GM19023 (cell line): ENCODE measurements at regions not wholly inside any gene's neighbourhood (a gene's known extent, or its start where the extent isn't known, plus 50 kb on each side); places are given as distances from the start of the nearest gene placed in this dataset.
A peak's percentile ranks its signal among the peaks of the same experiment; 100 is the strongest.
"Not testable (repeated sequence)": the region's sequence is repeated elsewhere in the genome, so short reads cannot be mapped to it uniquely, and the experiment has no call there.

Experiments
- ATAC-seq: cut with Tn5 transposase; IDR thresholded peaks from one replicate; pipeline ENCODE4 v1.9.1; 2021; ENCODE audit warnings: mild to moderate bottlenecking, moderate library complexity; ENCODE audit not compliant: unreplicated experiment

- ATAC-seq = no peak
Measured at GRCh38 chr1:172833954-172834353, 175.1 kb downstream of the FASLG start.

- ATAC-seq = no peak
Measured at GRCh38 chr1:172834609-172835008, 175.7 kb downstream of the FASLG start.

DNA sequence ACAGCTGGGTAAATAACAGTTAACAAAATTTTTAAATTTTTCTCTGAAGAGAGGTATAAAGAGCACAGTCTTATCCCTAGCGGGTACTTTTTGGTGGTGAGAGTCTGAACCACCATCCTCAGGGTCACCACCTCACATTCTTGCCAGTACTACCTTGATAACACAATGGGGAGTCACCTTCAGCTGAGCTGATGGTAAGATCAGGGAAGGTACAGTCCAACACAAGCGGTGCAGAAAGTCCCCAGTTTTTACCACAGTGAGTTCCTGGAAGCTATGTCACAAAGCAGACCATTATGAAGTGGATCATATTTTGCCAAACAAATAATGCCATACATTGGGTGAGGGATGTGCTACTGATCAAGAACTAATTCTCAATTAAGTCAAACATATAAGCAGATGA lies 176.9 kb downstream of the FASLG start:
- no peak for ATAC-seq

DNA sequence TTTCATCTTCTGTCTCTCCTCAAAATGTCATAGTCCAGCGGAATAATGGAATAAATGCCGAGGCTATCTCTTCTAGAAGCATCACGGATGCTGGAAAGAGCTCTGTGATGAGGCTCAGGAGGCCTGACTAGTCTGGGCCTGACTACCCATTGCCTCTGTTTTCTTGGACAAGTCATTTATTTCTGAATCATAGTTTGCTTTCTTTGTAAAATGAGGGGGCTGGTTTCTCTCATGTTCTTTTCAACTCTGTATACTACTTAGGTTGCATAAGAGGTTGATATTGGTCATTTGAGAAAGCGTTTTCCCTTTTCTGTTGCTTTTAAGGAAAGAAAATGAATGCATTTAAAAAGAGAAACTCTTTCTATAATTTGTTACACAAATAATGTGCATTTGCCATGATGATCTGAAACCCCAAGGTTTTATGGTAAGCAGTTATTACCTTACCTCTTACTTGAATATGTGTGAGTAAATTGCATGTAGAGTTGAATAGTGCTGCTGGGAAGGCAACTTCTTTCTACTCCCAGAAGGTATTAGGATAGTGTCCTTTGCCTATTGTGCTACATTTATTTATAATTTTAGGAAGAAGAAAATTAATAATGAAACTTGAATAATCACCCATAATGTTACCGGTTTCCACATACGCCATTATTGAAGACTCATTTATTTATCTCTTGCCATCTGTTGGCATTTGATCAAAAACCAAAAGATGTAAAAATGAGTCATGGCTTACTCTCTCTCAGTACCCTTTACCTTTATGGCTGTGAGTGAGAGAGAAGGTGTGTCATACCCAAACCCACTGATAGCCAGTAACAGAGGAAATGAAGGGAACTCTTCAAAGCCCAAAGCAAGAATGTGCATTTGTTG lies 179.1 kb downstream of the FASLG start:
- no peak for ATAC-seq

DNA sequence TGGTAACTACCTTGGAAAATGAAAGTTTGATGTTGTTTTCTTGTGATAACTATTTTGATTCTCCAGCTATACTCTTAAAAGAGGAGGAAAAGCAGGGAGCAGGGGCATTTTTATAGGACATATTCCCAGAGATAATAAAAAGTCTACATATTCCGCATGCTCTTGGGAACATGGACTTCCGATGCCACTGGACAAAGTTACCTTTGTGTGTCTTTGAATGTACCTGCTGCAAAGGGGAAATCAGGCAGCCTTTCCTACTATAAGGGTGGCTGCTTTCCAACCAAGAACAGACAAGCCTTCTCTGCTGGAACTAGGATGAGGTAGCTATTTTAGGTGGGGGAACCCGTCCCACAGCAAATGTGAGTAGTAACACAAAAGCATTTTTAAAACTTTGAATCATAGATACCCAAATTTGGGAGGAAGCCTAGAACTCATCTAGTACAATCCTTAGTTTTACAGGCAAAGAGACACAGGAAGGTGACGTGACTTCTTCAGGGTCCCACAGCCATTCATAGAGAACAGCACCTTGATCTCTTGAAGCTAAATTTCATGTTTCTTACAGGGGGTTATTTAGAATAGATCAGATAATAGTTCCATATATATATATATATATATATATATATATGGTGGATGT lies 179.9 kb downstream of the FASLG start:
- no peak for ATAC-seq

GRCh38 chr1:172839639-172840038 lies 180.7 kb downstream of the FASLG start:
- not testable (repeated sequence) for ATAC-seq

- no peak for ATAC-seq
Measured at GRCh38 chr1:172843444-172843843, 184.5 kb downstream of the FASLG start.

DNA sequence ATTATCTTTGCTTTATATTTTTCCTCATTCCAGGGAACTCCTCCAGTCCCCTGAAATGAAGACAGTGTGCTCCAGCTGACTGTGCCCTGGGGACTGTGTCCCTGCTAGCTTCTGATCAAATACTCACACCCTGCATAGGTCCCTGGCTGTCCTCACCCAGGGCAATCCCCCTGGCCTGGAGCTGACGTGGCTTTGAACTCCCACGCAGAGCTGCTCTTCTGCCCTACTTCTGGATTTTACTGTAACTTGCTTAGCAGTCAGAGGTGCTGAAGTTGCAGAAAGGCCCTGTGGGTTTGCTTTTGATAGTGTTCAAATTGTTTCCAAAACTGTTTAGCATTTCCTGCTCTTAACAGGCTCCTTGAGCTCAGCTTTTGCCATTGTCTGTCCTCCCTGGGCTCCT lies 186.5 kb downstream of the FASLG start:
- peak; percentile 64 for ATAC-seq

GRCh38 chr1:172845865-172846264 lies 187.0 kb downstream of the FASLG start:
- no peak for ATAC-seq

- not testable (repeated sequence) for ATAC-seq
Measured at GRCh38 chr1:172847814-172848213, 188.9 kb downstream of the FASLG start.

DNA sequence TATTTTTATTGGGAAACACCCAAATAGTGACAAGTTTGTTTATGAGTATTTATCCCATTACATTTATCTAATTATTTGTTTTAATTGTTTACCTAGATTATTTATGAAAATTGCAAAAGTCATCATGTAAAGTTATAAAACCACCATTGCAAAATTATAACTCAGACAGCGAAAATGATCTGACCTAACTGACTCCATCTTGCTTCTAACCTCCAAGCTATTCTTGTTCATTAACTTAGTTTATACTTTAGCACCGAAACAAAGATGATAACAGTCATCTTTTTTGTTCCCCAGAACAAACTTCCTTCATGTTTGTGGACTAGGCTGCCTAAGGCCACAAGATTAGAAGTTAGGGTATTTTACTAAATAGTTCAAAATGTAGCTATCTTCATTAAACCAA lies 190.8 kb downstream of the FASLG start:
- ATAC-seq = no peak

DNA sequence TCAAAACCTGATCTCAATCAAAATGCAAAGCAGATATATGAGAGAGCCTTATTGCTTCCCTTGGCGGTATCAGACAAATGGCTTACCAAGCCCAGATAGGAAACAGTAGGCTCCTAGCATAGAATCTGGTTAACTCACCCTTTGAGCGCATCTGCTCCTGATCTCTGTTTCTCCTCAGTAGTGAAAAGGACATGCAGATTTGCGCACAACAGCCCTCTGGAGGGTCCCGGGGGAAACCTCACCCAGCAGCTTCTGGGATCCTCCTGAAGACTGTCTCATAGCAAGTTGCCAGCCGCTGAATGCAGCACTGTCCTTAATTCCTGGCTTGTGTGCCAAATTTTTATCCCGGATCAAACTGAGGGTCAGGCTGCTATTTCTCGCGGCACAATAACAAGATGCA lies 192.2 kb downstream of the FASLG start:
- ATAC-seq = no peak

DNA sequence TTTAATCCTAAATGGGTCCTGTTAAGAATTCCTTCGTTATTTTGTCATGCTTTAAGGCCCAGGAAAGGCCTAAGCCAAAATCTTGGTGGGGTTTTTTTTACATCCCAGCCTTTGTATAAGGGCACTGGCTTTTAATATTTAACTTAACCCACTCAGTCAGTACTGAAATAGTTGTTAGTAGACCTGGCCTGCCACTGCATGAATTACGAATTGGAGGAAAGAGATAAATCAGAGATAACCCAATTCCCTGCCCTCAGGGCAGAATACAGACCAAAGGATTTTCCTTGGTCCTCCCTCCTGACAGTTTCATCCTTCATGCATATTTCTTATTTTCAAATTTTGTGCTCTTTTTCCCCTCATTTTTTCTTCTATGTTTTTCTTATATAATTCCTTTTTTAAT lies 193.0 kb downstream of the FASLG start:
- no peak for ATAC-seq

- not testable (repeated sequence) for ATAC-seq
Measured at GRCh38 chr1:172855983-172856382, 194.8 kb downstream of the TNFSF18 start.

- no peak for ATAC-seq
Measured at GRCh38 chr1:172863031-172863430, 187.7 kb downstream of the TNFSF18 start.

DNA sequence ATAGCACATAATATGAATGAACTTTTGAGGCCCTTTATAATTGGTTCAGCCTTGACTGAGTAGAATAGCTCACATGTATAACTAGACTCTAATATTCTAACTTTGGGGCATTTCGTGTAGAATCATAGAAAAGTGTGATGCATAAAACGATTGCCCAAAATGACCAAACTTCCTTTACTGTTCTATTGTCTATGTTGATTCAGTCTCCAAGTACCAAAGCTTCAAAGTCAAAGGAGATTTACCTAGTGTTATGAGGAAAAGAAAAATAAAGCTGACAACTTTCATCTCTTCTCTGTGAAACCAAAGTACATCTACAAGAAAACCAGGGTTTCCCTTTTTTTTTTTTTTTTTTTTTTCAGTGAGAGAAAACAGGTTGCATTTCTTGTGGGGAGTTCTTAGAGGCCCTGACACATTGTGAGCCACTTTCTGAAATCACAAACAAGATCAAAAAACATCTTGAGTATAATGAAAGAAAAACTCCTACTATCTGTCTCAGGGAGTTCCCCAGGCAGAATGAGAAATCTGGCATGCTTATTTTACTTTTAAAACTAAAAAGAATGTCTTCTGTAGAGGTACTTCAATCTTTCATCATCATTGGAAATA lies 183.4 kb downstream of the TNFSF18 start:
- no peak for ATAC-seq

GRCh38 chr1:172870901-172871606 lies 179.7 kb downstream of the TNFSF18 start:
- no peak for ATAC-seq

DNA sequence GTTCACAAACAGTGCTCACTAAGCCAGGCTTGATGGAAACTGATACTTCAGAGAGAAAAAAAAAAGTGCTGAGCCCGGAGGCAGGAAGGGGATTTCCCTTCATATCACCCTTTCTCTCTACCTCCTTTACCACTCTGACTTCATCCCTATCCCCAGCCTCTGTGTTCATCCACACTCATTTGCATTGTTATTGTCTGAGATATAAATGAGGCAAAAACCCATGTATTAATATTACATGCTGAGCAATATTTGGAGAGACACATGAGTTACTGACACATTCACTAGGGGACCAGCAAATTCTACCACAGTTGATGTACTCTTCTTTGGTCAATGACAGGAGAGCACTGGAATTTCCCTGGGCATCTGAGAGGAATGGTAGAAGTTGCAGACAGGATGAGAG lies 175.8 kb downstream of the TNFSF18 start:
- ATAC-seq = peak; percentile 60

- no peak for ATAC-seq
Measured at GRCh38 chr1:172875892-172876291, 174.8 kb downstream of the TNFSF18 start.

- ATAC-seq = no peak
Measured at GRCh38 chr1:172882385-172882784, 168.4 kb downstream of the TNFSF18 start.

- ATAC-seq = no peak
Measured at GRCh38 chr1:172882791-172883386, 167.9 kb downstream of the TNFSF18 start.
